ENCODE measurements at regions not wholly inside any gene's neighbourhood (a gene's known extent, or its start where the extent isn't known, plus 50 kb on each side); places are given as distances from the start of the nearest gene placed in this dataset.

GRCh38 chr12:5203720-5204119 lies 160.0 kb downstream of the KCNA5 start:
- TF ChIP-seq CTCF (IDR thresholded peaks at IDR 0.05) (no peak), EP300 (IDR thresholded peaks at IDR 0.05) (no peak), POLR2A (IDR thresholded peaks at IDR 0.05) (no peak)

Data from gastroesophageal sphincter (tissue), 3 donors.